ENCODE measurements at regions not wholly inside any gene's neighbourhood (a gene's known extent, or its start where the extent isn't known, plus 50 kb on each side); places are given as distances from the start of the nearest gene placed in this dataset.

DNA sequence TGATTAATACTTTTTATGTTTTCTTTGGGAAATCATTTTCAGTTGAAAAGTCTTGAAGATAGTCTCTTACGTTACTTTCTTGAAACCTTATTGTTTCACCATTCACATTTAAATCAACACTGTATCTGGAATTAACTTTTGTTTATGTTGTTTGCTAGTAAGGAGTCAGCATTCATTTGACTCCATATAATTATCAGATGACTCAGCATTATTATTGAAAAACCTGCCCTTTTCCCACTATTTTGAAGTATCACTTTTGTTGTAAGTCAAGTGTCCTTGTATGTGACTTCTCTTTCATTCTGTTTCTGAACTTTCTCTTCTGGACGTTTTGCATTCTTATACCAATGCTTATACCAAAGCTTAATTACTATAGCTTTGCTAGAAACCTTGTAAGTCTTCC, 186.1 kb upstream of the KLF12 start:
- no peak for ATAC-seq
- intact Hi-C loops (cut with DNase I) = no loop called here
- no peak for DNase-seq

DNA sequence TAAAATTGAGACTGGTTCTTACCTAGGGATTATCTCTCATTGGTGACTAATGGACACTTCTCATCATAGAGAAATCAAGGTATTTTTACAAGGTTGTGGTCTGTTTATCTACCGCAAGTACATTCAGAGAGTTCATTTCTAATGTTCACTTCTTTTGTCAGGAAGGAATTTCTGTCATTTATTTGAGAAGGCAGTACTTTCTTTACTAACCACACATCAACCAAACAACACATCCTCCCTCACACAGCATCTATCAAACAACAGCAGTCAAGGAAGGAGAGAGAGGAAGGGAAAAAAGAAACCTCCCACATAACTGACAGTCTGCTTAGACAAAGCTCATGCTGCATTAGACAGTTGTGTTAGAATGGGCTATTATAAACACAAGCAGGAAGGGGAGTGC, 182.3 kb upstream of the KLF12 start:
- no peak for DNase-seq
- intact Hi-C loops (cut with DNase I) = no loop called here
- no peak for ATAC-seq

DNA sequence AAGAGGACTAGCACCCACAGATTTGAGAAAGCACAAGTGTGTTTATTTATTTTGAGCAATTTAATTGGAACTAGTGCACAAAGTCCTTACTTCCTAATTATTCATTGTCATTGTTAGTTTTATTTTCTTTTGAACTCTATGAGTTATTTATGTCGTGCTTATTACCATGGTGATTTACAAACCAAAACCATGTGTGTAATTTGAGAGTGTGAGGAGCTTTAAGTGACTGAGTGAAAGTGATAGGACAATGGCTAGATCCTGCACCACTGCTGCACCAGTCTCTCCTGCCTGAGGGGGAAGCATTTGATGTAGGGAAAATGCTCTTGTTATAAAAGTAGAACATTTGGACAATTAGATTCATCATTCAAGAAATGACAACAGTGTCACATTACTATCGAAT, 172.3 kb upstream of the KLF12 start:
- DNase-seq (no peak), ATAC-seq (peak in 1 of 2 donors; percentile 47)
- intact Hi-C loops (cut with DNase I) = no loop called here

DNA sequence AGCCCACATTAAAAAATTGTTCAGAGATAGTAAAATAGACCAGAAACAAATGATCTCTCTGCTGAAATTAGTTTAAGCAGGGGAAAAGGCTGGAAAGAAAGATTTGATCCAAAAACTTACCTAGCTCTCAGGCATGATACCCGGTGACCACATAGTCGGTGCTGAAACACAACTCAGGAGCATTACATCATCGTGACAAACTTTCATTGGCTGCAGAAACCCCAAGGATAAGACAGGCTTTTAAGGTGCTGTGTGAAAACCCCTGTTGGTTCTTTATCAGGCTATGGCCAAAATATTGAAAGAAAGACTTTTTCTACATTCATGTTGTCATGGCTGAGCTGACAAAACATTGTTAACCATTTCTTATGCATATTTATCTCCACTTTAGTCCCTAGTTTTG, 171.7 kb upstream of the KLF12 start:
- ATAC-seq (peak in 1 of 2 donors; percentile 56), DNase-seq (no peak)
- intact Hi-C loops (cut with DNase I) = no loop called here

DNA sequence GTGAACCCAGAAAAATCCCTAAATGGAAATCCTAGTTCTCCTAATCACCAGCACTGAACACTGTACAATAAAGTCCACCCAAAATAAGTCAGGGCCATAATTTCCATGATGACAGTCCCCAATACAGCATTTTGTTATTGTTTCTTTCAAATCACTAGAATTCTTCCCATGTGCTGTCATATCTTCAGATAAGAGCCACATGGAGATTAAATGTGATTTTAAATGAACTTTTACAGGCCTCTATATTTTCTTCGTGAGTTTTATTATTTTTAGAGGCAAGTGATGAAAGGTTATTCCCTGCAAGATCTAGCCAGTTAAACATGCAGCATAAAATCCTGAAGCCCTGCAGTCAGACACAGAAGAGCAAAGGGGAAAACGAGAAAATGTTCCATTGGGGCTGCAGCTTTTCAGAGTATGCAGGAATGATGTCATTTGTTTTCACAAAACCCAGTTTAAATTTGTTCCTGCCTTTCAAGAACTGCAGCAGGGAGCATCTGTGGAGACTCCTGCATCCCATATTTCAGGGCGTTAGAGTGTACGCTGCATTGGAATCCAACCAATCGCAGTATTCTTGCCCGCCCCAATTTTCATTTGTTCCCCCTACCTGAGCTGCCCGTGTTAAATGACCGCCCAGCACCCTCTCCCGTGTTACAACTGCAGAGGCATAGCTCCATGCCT, 167.2 kb upstream of the KLF12 start:
- ATAC-seq (peak; percentile 30 to 42), DNase-seq (no peak)
- intact Hi-C loops (cut with DNase I) = no loop called here

DNA sequence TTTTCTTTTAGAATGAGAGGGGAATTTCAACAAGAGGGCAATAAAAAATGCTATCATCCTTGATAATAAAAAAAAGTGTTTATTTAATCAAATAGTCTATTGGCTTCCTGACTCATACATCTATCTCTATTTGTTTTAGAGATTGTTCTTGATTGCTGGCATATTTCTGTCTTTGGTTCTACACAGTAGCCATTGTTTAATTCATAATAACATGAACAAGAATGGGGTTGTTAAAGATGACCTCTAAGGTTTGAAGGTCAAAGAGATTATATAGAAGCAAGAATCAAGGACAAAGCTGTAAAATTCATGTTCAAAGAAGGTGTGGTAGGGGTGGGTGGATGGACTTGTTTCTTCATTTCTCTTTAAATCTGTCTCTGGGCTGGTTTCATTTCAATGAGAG, 166.0 kb upstream of the KLF12 start:
- ATAC-seq (no peak), DNase-seq (no peak)
- intact Hi-C loops (cut with DNase I) = no loop called here

DNA sequence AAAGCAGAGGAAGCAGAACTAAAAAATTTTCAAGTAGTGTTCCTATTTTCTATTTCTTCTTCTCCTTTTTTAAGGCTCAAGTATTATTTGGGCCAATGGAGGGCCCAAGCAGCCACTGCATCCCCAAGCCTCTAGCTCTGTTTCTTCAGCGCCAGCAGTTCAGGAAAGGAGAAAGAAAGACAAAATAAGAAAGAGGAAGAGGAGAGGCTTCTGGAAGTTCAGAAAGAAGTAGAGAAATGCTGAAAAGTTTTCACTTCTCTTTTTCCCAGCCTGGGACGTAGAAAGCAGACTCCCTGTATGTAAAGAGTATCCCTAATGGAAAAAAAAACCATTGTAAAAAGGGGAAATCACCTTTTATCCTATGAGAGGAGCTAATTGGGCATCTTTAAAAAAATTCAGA, 165.5 kb upstream of the KLF12 start:
- ATAC-seq (peak; percentile 30 to 68), DNase-seq (no peak)
- intact Hi-C loops (cut with DNase I) = no loop called here

DNA sequence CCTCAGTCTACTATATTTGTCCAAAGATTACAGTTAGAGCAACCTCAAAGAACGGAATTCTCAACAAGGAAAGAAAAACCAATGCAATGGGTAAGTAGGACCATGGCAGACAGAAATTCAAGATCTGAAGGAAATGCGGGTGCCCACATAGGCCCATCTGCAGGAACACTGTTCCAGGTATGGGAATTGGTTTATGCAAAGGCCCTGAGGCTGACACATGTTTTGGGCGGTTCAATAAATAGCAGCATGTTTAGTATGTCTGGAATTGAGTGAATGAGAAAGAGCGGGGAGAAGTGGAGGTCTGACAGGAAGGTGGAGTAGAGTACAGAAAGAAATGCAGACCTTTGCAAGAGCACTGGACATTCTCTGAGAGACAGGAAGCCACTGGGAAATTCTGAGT, 164.7 kb upstream of the KLF12 start:
- intact Hi-C loops (cut with DNase I) = no loop called here
- ATAC-seq (no peak), DNase-seq (no peak)

DNA sequence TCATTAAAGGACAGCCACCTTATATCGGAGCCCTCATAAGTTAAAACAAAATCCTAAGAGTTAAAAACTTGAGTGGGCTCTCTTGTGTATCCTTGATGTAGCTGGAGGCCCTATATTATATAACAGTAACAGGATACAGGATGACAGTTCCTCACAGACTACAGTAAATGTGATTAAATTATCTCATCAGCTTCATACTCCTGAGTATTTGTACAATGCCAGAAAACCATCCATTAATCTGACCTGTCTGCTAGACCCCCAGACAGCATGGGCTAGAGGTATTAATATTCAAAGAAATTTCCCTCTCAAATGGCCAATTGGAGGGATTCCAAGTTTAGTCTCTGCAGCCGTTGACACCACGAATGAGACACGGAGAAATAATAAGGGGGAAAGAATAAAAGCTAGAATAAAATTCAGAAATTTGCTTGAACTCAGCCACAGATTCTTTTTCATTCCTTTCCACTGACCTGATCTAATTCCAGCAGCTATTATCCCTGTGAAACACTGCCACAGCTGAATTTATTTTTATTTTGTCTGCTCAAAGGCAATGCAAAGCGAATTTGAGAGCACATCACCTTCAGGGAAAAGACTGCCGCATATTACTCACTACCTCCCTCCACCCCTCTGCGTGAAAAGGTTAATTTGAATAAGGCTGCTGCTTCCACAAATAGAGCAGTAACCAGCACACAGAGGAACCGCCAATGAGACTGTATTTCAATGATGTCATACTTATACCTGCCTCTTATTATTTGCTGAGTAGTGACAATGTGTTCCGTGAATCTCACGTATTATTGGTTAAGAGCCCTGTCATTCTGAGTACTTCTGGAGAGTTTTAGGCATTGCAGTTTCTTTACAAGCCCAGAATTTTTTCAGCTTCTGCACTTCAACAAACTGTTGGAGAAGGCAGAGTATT, 155.9 kb upstream of the KLF12 start:
- intact Hi-C loops (cut with DNase I) = loop anchor here in 1 of 2 donors (2.0 to 5.0 kb wide), 4 partner anchors 153 to 535 kb away; no protein-coding TSS in a partner anchor
- ATAC-seq = peak; percentile 94 to 95
- DNase-seq = no peak

DNA sequence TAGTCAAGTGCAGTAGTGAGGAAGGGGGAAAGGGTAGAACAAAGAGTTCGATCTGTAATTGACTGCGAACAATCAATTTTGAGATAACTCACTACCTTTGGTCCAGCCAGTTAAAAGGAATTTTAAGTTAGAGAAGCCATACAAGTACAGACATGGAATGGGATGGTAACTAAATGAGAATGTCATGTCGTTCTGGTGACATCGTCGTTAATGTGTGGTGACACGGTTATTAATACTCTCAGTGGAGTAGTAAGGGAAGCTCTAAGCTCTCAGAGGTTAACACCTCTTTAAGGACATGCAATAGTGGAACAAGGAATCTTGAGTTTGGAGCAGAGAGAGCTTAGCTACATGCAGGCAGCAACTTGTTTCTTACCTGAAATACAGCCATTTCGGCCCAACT, 154.9 kb upstream of the KLF12 start:
- intact Hi-C loops (cut with DNase I) = loop anchor here in 1 of 2 donors (2.0 to 5.0 kb wide), 3 partner anchors 152 to 534 kb away; no protein-coding TSS in a partner anchor
- DNase-seq = no peak
- ATAC-seq = no peak

DNA sequence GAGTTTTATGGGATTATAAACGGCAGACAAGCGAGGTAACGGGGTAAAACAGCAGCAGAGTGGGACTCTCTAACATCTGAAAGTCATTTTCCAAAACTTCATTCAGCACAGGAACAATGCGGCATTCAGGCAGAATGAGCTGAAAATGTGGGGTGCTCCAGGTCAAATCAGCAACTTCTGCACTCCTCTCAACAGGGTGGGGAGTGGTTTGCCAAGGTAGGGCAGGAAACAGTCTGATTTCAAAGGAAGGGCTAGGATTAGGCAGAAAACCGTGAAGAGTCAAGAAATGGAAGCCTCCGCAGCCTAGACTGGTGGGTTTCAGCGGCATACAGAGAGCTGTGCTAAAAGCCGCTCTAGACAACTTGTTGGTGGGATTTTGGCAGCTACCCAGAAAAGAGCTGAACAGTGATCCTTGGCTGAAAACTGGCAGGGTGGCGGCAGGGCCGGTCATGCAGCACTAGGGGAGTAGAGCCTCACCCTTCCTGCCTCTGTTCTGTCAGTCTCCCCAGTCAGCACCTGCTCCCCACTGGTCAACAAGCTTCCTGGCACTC, 154.2 kb upstream of the KLF12 start:
- DNase-seq = peak; percentile 53
- intact Hi-C loops (cut with DNase I) = loop anchor here in 1 of 2 donors (2.0 to 5.0 kb wide), 3 partner anchors 151 to 534 kb away; no protein-coding TSS in a partner anchor
- ATAC-seq = peak in 1 of 2 donors; percentile 59

DNA sequence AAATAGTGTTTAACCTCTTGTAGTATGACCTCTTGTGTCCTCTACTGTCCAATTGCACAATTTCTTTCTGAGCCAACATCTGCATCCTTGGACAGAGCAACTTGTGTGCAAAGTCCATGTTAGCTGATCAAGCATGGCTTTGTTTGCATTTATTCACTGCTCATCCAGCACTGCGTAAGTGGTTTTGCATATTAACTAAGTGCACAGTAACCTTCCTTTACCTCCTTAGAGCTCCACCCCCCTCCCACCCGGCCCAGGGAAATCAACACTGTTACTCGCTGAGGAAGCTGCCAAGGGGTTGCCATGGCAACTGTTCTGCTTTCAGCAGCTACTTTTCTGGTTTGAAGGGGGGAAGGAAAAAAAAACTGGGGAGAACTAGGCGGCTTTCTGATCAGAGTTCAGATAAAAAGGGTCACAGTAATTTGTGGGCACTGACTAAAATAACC, 153.5 kb upstream of the KLF12 start:
- intact Hi-C loops (cut with DNase I) = loop anchor here in 1 of 2 donors (2.0 to 5.0 kb wide), 3 partner anchors 150 to 533 kb away; no protein-coding TSS in a partner anchor
- peak; percentile 87 for DNase-seq
- ATAC-seq = peak; percentile 56 to 68

DNA sequence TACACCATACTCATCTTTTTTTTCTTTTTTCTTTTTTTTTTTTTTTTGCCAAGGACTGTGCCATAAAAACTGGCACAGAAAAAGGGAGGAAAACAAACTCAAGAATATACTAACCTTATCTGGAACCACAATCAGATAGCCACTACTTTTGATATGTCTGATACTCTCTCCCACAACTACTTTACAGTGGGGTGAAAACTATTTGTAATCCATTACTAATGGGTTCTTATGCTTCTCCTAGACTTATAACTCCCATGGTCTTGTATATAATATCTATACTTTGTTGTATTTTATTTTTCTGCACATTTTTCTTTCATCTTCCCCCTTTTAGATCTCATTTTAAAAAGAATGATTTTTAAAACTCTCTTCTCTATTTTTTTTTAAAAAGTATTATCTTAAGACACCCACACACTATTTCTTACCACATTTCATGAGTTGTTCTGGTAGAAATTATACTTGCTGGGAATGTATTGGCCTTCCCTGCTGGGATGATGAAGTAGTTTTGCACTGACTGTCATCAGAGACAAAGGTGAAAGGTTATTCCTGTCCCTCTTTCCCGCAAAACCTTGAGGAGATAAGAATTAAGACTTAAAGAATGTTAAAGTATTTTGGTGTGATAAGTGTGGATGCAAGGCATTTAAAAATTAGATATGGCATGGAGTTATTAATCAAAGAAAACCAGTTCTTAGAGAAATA, 146.7 kb upstream of the KLF12 start:
- ATAC-seq = no peak
- DNase-seq = no peak
- intact Hi-C loops (cut with DNase I) = no loop called here

DNA sequence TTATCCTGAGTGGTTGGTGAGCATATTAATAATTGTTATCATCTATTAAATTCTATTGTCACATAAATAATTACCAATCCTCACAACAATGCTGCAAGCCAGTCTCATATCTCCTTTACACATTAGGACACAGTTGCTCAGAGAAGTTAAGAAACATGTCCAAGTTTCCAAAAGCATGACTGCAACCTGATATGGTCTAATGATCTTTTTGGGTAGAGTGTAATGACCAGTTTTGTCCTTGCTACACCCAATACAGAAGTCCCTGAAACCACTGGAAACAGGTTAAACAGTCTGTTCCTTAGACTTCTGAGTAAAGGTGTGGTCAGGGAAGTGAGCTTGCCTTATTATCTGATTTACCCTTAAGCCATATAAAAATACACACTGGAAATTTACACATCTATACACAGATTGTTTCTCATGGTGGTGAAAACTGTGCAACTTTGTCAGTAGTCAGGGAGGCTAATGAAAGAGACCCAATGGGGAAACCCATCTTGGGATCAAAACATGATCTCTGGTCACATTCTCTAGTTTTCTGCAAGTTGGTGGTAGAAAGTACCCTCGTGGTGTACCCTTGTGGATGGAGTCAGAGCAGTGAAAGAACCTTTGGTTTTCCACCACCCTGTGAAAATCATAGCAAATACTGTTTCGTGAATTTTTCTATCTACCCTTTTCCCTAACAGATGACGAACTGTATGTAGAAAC, 146.0 kb upstream of the KLF12 start:
- ATAC-seq = no peak
- intact Hi-C loops (cut with DNase I) = no loop called here
- DNase-seq = no peak

DNA sequence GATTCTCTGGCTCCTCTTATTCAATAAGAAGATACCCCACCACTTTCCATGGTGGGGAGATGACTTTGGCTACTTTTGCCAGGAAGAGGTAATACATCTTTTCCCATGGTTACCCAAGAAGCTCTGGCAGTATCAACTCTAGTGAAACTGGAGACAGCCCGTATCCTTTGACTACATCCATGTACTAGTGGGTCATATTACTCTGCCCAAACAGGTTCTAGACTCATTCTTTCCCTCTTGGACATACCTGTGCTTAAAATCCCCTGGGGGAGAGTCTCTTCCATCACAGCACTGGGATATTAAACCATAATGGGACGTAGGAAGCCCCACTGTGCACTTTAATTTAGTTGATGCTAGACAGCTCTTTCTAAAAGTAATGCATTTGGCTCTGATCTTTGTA, 144.7 kb upstream of the KLF12 start:
- intact Hi-C loops (cut with DNase I) = no loop called here
- no peak for DNase-seq
- no peak for ATAC-seq

DNA sequence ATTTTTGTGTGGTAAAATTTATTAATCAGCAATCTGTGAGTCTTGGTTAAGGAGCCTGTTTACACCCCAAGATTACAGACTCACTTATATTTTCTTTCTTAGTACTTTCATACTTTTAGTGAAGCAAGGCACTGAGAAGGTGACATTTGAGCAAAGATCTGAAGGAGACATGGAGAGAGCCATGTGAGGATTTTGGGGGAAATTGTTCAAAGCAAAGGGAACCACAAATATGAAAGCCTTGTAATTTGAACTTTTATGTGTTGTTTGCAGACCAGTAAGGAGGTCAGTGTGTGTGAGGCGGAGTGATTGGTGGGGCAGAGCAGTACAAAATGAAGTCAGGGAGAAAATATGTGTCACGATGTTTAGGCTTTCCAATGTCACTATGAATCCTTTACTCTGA, 140.7 kb upstream of the KLF12 start:
- DNase-seq = no peak
- intact Hi-C loops (cut with DNase I) = no loop called here
- no peak for ATAC-seq

DNA sequence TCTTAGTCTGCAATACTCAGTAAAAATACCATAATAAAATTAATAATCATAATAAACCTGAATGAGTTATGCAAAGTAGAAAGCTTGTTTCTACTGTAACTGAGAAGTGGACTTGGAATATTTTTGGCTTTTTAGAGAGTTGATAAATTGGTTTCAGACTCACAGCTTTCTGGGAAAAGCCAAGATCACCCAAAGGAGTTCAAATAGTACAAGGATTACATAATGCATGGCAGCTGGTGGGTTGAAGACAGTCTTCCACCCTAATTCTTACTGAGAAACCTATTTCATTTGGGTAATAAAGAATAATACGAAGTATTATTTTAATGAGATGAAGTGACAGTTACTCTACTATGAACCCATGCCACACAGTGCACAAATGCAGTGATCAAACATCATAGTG, 139.4 kb upstream of the KLF12 start:
- ATAC-seq = no peak

DNA sequence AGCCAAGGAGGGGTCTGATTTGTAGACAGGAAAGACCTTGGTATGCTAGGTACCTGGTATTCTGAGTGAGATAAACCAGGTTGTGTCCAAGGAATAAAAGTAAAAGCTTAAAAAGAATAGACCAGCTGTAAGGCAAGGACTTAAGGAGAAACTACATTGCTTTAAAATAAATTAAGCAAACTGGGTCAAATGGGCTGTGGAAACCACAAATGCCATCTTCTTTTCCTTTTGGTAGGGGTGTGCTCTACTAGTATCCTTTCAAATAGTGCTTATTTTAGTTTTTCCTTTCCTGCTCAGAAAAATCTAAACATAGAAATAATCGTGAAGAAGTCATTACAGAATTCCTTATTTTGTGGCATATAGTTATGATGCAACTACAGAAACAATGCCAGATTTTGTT, 138.6 kb upstream of the KLF12 start:
- intact Hi-C loops (cut with DNase I) = no loop called here
- no peak for DNase-seq
- ATAC-seq = no peak

More for the DNA sequence above, 139.4 kb upstream of the KLF12 start:
- no peak for DNase-seq
- intact Hi-C loops (cut with DNase I) = no loop called here

DNA sequence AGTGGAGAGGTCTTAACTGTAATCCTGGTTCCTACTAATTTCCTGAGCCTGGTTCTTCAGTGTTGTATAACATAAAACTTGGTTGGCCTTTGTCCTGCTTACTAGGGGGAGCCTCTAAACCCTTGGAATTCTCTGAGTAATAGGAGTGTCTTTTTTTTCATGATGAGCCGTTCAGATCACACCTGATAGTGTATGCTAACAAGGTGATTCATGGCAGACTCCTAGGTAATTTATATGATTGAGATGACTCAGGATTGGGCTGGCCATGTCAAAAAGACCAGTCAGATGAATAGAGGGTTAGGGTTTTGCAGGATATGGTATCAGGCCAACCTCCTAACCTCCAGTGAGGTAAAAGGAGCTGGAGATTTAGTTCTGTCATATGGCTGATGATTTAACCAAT, 135.8 kb upstream of the KLF12 start:
- intact Hi-C loops (cut with DNase I) = no loop called here
- ATAC-seq (no peak), DNase-seq (no peak)
